C4-2B (cell line): ENCODE measurements at regions not wholly inside any gene's neighbourhood (a gene's known extent, or its start where the extent isn't known, plus 50 kb on each side); places are given as distances from the start of the nearest gene placed in this dataset.
"Not testable (repeated sequence)": the region's sequence is repeated elsewhere in the genome, so short reads cannot be mapped to it uniquely, and the experiment has no call there.

Experiments used
- H3K27ac ChIP-seq: fragments of 450-650 bp; 2 replicates; pipeline ENCODE4 v1.5.1; 2017
- ZFX ChIP-seq: fragments of 450-650 bp; IDR thresholded peaks from 2 replicates; pipeline ENCODE4 v1.6.1; 2017
- TF ChIP-seq, protein P1 (sequence below): fragments of 450-650 bp; conservative IDR thresholded peaks from 2 replicates; pipeline ENCODE4 v1.5.1; 2017; ENCODE audit warnings: mild to moderate bottlenecking

DNA sequence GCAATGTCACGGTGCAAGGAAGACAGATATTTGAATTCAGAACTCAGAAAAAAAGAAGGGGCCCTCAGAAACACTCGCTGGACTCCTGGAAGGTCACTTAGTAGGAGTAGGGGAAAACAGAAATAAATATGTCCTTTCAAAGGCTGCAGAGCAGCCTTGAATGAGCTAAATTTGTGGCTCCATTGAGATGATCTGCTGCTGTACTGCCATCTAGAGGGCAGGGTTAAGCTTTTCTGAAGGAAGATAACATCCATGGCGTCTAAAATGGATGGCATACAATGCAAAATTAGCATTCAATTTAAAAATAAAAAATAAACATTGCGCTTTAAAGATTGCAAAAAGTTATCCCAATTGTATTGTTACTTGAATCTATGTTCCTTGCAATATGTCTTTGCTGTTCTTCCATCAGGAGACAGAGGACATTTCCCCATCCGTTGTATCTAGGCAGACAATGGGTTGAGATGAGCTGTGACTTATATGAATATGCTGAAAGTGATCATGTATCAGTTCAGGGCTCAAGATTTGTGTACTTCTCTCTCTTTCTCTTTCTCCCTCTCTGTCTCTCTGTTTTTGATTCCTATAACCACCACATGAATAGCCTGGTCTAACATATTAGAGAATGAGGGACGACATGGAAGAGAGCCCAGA is 642.2 kb downstream of the SH2D4B start:
- H3K27ac ChIP-seq, result no peak overlapping the region

DNA sequence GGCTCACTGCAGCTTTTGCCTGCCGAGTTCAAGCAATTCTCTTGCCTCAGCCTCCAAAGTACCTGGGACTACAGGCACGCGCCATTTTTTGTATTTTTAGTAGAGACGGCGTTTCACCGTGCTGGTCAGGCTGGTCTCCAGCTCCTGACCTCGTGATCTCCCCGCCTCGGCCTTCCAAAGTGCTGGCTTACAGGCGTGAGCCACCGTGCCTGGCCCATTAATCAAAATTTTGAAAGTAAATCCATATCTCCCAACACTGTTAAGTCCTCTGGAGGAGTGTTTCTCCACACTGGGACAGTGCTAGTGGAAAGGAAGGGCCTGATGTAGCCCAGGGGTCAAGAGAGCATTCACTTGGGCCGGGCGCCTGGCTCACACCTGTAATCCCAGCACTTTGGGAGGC is 644.6 kb downstream of the SH2D4B start:
- TF ChIP-seq, protein P1, sequence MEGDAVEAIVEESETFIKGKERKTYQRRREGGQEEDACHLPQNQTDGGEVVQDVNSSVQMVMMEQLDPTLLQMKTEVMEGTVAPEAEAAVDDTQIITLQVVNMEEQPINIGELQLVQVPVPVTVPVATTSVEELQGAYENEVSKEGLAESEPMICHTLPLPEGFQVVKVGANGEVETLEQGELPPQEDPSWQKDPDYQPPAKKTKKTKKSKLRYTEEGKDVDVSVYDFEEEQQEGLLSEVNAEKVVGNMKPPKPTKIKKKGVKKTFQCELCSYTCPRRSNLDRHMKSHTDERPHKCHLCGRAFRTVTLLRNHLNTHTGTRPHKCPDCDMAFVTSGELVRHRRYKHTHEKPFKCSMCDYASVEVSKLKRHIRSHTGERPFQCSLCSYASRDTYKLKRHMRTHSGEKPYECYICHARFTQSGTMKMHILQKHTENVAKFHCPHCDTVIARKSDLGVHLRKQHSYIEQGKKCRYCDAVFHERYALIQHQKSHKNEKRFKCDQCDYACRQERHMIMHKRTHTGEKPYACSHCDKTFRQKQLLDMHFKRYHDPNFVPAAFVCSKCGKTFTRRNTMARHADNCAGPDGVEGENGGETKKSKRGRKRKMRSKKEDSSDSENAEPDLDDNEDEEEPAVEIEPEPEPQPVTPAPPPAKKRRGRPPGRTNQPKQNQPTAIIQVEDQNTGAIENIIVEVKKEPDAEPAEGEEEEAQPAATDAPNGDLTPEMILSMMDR, result no peak
- TF ChIP-seq ZFX, result no peak

More for the DNA sequence above, 642.2 kb downstream of the SH2D4B start:
- no peak for TF ChIP-seq ZFX
- TF ChIP-seq, protein P1, result peak; percentile 83

DNA sequence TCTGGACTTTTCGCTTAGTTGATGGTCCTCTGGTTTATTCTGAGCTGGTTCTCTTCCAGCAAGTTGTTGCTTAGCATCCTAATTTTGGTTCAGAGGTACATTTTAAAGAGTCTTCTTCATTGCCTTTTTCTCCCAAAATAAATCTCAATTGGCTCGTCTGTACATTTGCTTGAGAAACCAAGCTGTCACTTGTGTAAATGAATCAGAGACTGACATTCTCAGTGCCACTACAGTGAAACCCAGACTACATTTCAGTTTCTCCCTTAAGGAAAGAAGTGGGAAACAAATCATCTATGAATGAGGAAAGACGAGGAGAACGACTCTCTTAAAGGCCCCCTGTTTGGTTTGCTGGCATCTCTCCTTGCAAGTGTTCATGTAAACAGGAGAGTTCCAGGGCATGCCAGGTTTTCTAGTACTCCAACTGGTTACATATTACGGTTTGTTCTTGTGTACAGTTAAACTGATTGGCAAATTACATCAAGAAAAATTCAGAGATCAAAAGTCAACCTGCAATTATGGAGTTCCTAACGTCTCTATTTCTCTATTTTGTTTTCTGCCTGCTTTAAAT is 654.6 kb downstream of the SH2D4B start:
- TF ChIP-seq ZFX, result no peak
- TF ChIP-seq, protein P1, result no peak
- H3K27ac ChIP-seq, result peak overlapping the region; percentile 19; the same call in 1 of the 2 replicates

More for the DNA sequence above, 644.6 kb downstream of the SH2D4B start:
- no peak overlapping the region for H3K27ac ChIP-seq

DNA sequence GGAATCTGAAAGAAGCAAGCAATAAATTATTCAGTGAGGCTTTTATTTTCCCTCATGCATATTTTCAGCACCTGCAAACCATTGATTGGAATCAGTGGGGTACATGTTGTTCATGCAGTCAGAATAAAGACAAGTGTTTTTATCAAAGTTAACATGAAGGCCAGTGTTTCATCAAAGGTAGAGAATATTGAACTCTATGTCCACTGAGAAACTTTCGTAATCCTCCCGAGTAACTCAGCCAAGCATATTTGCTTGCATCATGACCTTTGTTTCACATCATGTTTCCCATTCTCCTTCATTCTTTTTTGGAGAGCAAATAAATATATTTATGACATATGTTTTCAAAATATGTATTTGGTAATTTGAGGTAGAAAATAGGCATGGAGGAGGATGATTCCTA is 663.1 kb downstream of the SH2D4B start:
- no peak overlapping the region for H3K27ac ChIP-seq
- TF ChIP-seq, protein P1, result no peak
- TF ChIP-seq ZFX, result no peak

DNA sequence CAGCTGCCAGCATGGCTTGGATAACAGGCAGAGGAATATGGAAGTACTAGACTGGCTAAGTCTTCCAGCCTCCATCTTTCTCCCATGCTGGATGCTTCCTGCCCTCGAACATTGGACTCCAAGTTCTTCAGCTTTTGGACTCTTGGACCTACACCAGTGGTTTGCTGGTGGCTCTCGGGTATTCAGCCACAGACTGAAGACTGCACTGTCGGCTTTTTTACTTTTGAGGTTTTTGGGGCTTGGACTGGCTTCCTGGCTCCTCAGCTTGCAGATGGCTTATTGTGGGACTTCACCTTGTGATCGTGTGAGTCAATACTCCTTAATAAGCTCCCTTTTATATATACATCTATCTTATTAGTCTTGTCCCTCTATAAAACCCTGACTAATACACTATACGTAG is 667.6 kb upstream of the NRG3 start:
- not testable (repeated sequence) for H3K27ac ChIP-seq

GRCh38 chr10:81213370-81213769 is 661.6 kb upstream of the NRG3 start:
- no peak overlapping the region for H3K27ac ChIP-seq
- no peak for TF ChIP-seq ZFX
- TF ChIP-seq, protein P1, result no peak

DNA sequence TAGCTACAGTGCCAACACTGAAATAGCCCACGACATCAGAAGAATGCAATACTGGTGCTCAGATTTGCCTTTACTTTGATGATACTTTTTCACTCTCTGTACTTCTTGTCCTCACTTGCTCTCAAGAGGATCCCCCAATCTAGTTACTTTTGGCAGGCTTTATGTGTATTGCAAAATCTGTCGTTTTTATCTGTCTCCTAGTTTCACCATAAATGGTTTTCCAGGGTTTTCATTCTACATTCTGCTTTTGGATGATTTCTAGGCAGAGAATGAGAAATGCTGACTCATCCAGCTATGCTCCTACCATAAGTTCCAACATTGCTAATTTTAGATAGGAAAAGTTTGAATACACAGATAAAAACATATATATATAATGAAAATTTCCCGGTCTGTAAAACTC is 659.5 kb upstream of the NRG3 start:
- TF ChIP-seq ZFX, result no peak
- TF ChIP-seq, protein P1, result no peak
- H3K27ac ChIP-seq, result no peak overlapping the region

GRCh38 chr10:81216949-81217348 is 658.0 kb upstream of the NRG3 start:
- TF ChIP-seq, protein P1, result no peak
- TF ChIP-seq ZFX, result no peak
- no peak overlapping the region for H3K27ac ChIP-seq
